ENCODE measurements at regions not wholly inside any gene's neighbourhood (a gene's known extent, or its start where the extent isn't known, plus 50 kb on each side); places are given as distances from the start of the nearest gene placed in this dataset.
"Not testable (repeated sequence)": the region's sequence is repeated elsewhere in the genome, so short reads cannot be mapped to it uniquely, and the experiment has no call there.

GRCh38 chr21:19458295-19458694 is 1054.7 kb upstream of the TMPRSS15 start:
- DNase-seq: no peak

- DNase-seq: no peak
These were observed 1058.1 kb upstream of the TMPRSS15 start for GRCh38 chr21:19461481-19462205.

GRCh38 chr21:19463966-19464365 is 1060.4 kb upstream of the TMPRSS15 start:
- DNase-seq: no peak

- DNase-seq: no peak
These were observed 1065.6 kb upstream of the TMPRSS15 start for GRCh38 chr21:19468991-19469715.

GRCh38 chr21:19475525-19475924 is 1071.9 kb upstream of the TMPRSS15 start:
- DNase-seq: no peak

GRCh38 chr21:19489930-19490329 is 1086.3 kb upstream of the TMPRSS15 start:
- DNase-seq: no peak

- no peak for DNase-seq
These were observed 1086.9 kb upstream of the TMPRSS15 start for GRCh38 chr21:19490481-19490880.

GRCh38 chr21:19493437-19494241 is 1090.1 kb upstream of the TMPRSS15 start:
- not testable (repeated sequence) for DNase-seq

- no peak for DNase-seq
These were observed 1097.5 kb upstream of the TMPRSS15 start for GRCh38 chr21:19501115-19501514.

- no peak for DNase-seq
These were observed 1104.2 kb upstream of the TMPRSS15 start for GRCh38 chr21:19507682-19508260.

GRCh38 chr21:19508442-19508841 is 1104.9 kb upstream of the TMPRSS15 start:
- no peak for DNase-seq

GRCh38 chr21:19508844-19509243 is 1105.3 kb upstream of the TMPRSS15 start:
- DNase-seq: no peak

- DNase-seq: no peak
These were observed 1106.5 kb upstream of the TMPRSS15 start for GRCh38 chr21:19510057-19510456.

GRCh38 chr21:19510653-19511052 is 1107.1 kb upstream of the TMPRSS15 start:
- DNase-seq: no peak

GRCh38 chr21:19522381-19522780 is 1118.8 kb upstream of the TMPRSS15 start:
- no peak for DNase-seq

GRCh38 chr21:19523061-19523460 is 1119.5 kb upstream of the TMPRSS15 start:
- DNase-seq: no peak

- DNase-seq: peak; percentile 52
These were observed 1120.2 kb upstream of the TMPRSS15 start for GRCh38 chr21:19523746-19524145.

GRCh38 chr21:19529031-19529430 is 1125.4 kb upstream of the TMPRSS15 start:
- no peak for DNase-seq

GRCh38 chr21:19535356-19535755 is 1131.8 kb upstream of the TMPRSS15 start:
- DNase-seq: no peak

GRCh38 chr21:19537116-19537515 is 1133.5 kb upstream of the TMPRSS15 start:
- DNase-seq: no peak

GRCh38 chr21:19540287-19540686 is 1136.7 kb upstream of the TMPRSS15 start:
- DNase-seq: no peak

- no peak for DNase-seq
These were observed 1138.0 kb upstream of the TMPRSS15 start for GRCh38 chr21:19541602-19542001.

GRCh38 chr21:19544493-19544892 is 1140.9 kb upstream of the TMPRSS15 start:
- DNase-seq: not testable (repeated sequence)

All from femur (tissue), 1 donor.